NCI-H1092 treated with DMSO at 0.1 percent for 48 hours (cell line): ENCODE measurements at regions not wholly inside any gene's neighbourhood (a gene's known extent, or its start where the extent isn't known, plus 50 kb on each side); places are given as distances from the start of the nearest gene placed in this dataset.
"Not testable (repeated sequence)": the region's sequence is repeated elsewhere in the genome, so short reads cannot be mapped to it uniquely, and the experiment has no call there.

Experiments
- DNase-seq: peaks from one replicate; lab custom pipeline; 2025; lab: John Stamatoyannopoulos, UW

DNA sequence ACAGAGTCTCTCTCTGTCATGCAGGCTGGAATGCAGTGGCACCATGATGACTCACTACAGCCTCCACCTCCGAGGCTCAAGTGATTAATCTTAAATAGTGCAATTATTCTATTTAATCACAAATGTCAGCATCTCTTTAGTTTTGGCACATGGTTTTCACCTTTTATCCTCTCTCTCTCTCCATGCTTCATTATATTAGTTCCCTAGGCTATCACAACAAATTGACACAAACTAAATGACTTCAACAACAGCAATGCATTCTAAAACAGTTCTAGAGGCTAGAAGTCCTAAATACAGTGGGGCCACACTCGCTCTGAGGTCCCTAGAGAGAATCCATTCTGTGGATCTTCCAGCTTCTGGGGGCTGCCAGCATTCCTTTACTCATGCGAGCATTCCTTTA lies 178.2 kb upstream of the ZNG1F start:
- not testable (repeated sequence) for DNase-seq

DNA sequence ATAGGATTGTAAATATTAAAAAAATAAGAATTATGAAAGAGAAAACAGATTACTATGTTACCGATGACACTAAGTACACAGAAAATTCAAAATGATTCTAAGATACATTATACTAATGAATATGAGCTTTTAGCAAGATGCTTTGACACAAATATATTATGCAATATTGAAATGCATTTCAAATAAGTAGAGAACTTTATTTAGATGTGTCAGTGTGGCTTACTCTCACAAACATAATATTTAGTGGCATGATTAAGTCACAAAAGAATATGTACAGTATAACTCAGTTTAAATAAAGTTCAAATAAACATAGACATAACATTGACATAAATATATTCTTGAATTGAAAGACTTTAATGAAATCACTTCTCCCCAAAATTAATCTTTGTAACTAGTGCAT lies 172.7 kb upstream of the ZNG1F start:
- DNase-seq: not testable (repeated sequence)

DNA sequence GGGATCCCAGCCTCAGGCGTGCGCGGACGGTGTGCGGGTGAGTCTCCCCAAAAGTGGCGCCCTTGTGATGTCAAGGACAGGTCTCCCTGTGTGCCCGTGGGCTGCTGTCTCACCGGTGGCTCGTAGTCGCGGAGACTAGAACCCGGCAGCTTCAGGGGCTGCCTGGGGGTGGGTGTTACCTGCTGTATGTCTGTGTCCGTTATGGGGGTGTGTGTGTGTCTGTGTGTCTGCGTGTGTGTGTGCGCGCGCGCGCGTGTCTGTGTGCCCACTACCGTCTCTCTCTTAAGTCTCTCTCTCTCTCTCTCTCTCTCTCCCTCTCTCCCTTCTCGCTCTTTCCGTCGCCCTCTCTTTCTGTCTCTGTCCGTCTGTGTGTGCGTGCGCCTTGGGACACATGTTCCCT lies 170.0 kb upstream of the ZNG1F start:
- peak; percentile 48 for DNase-seq

- peak; percentile 67 for DNase-seq
These were observed 169.6 kb upstream of the ZNG1F start for GRCh38 chr9:41358682-41359081.

- DNase-seq: not testable (repeated sequence)
These were observed 168.8 kb upstream of the ZNG1F start for GRCh38 chr9:41357918-41358404.

DNA sequence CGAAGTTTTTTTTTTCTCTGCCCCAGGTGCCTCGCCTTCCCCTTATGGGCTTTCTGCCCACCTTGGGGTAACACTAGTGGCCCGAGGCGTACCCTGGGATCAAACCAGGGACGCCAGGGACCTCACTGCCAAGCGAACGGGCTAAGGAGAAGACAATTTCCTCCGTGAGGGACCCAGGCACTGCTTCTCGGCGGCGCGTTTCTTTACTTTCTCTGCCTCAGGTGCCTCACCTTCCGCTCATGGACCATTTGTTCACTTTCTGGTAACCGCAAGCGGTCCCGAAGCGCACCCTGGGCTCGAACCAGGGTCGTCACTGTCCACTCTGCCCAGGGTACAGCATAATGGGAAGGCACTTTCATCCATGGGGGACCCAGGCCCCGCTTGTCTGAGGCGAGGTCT lies 168.2 kb upstream of the ZNG1F start:
- DNase-seq: not testable (repeated sequence)

GRCh38 chr9:41356588-41357349 lies 167.7 kb upstream of the ZNG1F start:
- not testable (repeated sequence) for DNase-seq

GRCh38 chr9:41355712-41356450 lies 166.8 kb upstream of the ZNG1F start:
- DNase-seq: not testable (repeated sequence)

GRCh38 chr9:41354978-41355377 lies 165.9 kb upstream of the ZNG1F start:
- not testable (repeated sequence) for DNase-seq

GRCh38 chr9:41354060-41354934 lies 165.2 kb upstream of the ZNG1F start:
- DNase-seq: not testable (repeated sequence)

- not testable (repeated sequence) for DNase-seq
These were observed 163.9 kb upstream of the ZNG1F start for GRCh38 chr9:41353026-41353425.

GRCh38 chr9:41352390-41352789 lies 163.3 kb upstream of the ZNG1F start:
- not testable (repeated sequence) for DNase-seq

DNA sequence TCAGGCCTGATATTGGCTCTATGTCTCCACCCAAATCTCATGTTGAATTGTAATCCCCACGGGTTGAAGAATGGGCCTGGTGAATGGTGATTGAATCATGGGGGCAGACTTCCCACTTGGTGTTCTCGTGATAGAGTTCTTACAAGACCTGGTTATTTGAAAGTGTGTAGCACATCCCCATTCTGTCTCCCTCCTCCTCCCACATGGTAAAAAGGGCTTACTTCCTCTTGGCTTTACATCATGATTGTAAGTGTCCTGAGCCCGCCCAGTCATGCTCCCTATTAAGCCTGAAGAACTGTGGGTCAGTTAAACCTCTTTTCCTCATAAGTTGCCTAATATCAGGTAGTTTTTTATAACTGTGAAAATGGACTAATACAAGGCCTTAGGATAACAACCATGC lies 158.8 kb upstream of the ZNG1F start:
- DNase-seq: not testable (repeated sequence)

- DNase-seq: not testable (repeated sequence)
These were observed 143.4 kb upstream of the ZNG1F start for GRCh38 chr9:41332562-41332961.

- DNase-seq: not testable (repeated sequence)
These were observed 132.2 kb upstream of the ZNG1F start for GRCh38 chr9:41321277-41321676.

DNA sequence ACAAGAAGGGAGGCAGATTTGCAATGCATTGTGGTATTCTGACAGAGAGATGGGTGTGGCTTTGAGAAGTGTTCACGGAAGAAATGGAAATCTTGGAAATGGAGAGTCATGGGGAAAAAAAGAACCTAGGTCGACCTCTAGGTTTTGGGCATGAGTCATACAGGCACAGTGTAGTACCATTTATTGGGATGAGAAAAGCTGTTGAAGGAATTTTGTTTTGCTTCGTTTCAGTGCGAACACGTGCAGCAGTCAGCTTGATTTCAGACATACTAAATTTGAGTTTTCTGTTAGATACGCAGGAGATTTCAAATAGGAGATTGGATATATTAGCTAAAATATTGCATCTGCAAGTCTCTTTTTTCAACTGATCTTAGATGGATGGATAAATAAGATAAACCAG lies 119.8 kb upstream of the ZNG1F start:
- not testable (repeated sequence) for DNase-seq

- not testable (repeated sequence) for DNase-seq
These were observed 96.6 kb upstream of the ZNG1F start for GRCh38 chr9:41285744-41286143.

GRCh38 chr9:41280299-41281238 lies 91.5 kb upstream of the ZNG1F start:
- DNase-seq: not testable (repeated sequence)

GRCh38 chr9:41279437-41279836 lies 90.3 kb upstream of the ZNG1F start:
- DNase-seq: not testable (repeated sequence)

DNA sequence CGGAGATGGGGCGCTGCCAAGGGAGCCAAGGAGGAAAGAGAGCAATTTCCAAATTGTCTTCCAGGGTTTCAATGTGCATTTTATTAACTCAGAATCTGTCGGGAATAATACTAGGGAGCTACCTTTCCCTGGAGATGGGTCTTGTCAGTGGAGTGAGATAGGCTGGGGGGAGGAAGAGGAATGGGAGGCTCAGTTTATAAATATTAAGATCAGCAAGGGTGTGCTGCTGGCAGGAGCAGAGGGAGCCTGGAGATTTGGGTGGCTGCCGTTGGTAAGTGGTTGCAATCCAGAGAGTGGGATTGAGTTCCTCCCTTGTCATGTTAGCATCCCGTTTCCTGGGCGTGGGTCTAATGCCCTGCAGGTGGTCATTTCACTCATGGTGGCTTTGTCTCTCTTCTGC lies 89.9 kb upstream of the ZNG1F start:
- DNase-seq: not testable (repeated sequence)
